Calu3 (cell line): ENCODE measurements at regions not wholly inside any gene's neighbourhood (a gene's known extent, or its start where the extent isn't known, plus 50 kb on each side); places are given as distances from the start of the nearest gene placed in this dataset.
A peak's percentile ranks its signal among the peaks of the same experiment; 100 is the strongest.
"Not testable (repeated sequence)": the region's sequence is repeated elsewhere in the genome, so short reads cannot be mapped to it uniquely, and the experiment has no call there.

Experiments used
- BruUV-seq: library from RNA; stranded (reverse); fragments of 400-500 nt; replicated peaks from 2 replicates; lab custom pipeline; 2021; lab: Mats Ljungman, UMichigan
- CTCF ChIA-PET: fragments of 300-600 bp; sonication (Branson Sonifier 250); formaldehyde crosslinking; loops from one replicate; lab custom pipeline; 2022; ENCODE audit warnings: antibody characterized with exemption; lab: Charles Lee
- DNase-seq: peaks from one replicate; pipeline ENCODE4 v3.0.0; 2022
- H3K27ac Mint-ChIP-seq: one replicate; pipeline ENCODE4 v1.8.0; 2022; ENCODE audit warnings: mixed read lengths; ENCODE audit not compliant: unreplicated experiment
- H3K27me3 Mint-ChIP-seq: one replicate; pipeline ENCODE4 v1.8.0; 2022; ENCODE audit warnings: mixed read lengths; ENCODE audit not compliant: unreplicated experiment
- H3K36me3 Mint-ChIP-seq: one replicate; pipeline ENCODE4 v1.8.0; 2022; ENCODE audit warnings: mild to moderate bottlenecking, moderate library complexity, mixed read lengths; ENCODE audit not compliant: insufficient read depth, unreplicated experiment
- H3K4me1 Mint-ChIP-seq: one replicate; pipeline ENCODE4 v1.8.0; 2022; ENCODE audit warnings: mild to moderate bottlenecking, low read depth, mixed read lengths; ENCODE audit not compliant: unreplicated experiment
- H3K4me3 Mint-ChIP-seq: one replicate; pipeline ENCODE4 v1.8.0; 2022; ENCODE audit warnings: mild to moderate bottlenecking, low read depth, moderate library complexity, mixed read lengths; ENCODE audit not compliant: unreplicated experiment
- H3K9me3 Mint-ChIP-seq: one replicate; pipeline ENCODE4 v1.8.0; 2022; ENCODE audit warnings: low read depth, mixed read lengths; ENCODE audit not compliant: unreplicated experiment
- CTCF ChIP-seq: fragments of 200-600 bp; IDR thresholded peaks from one replicate; pipeline ENCODE4 v1.8.0; 2022; ENCODE audit warnings: antibody characterized with exemption; ENCODE audit not compliant: unreplicated experiment
- intact Hi-C: fragments of 100-400 bp; cut with micrococcal nuclease; formaldehyde crosslinking; loops from one replicate; pipeline ENCODE4 v1.10.0; 2022; ENCODE audit not compliant: unreplicated experiment

- no peak for DNase-seq
- Mint-ChIP-seq H3K9me3 (no peaks in the 10 kb centered on the region), H3K36me3 (no peaks in the 10 kb centered on the region), H3K27me3 (no peaks in the 10 kb centered on the region), H3K27ac (no peak overlapping the region), H3K4me1 (no peaks in the 10 kb centered on the region), H3K4me3 (no peak overlapping the region)
- BruUV-seq = no TSS peak
- no peak for TF ChIP-seq CTCF
- CTCF ChIA-PET = no interaction called here
- intact Hi-C loops = no loop called here
Observed at GRCh38 chr6:141977782-141978181, 154.9 kb upstream of the GJE1 start.

GRCh38 chr6:141976994-141977393 lies 155.7 kb upstream of the GJE1 start:
- CTCF ChIA-PET = no interaction called here
- no peak for TF ChIP-seq CTCF
- H3K36me3 Mint-ChIP-seq = no peaks in the 10 kb centered on the region
- no peak overlapping the region for H3K27ac Mint-ChIP-seq
- no peaks in the 10 kb centered on the region for H3K27me3 Mint-ChIP-seq
- intact Hi-C loops = no loop called here
- H3K4me1 Mint-ChIP-seq = no peaks in the 10 kb centered on the region
- no TSS peak for BruUV-seq
- no peak for DNase-seq
- H3K4me3 Mint-ChIP-seq = no peak overlapping the region
- peaks cover 4% of the 10 kb centered on the region for H3K9me3 Mint-ChIP-seq

- H3K4me1 Mint-ChIP-seq = peaks cover 15% of the 10 kb centered on the region
- CTCF ChIA-PET = interaction anchor here (0.7 to 1.0 kb wide), 2 partner anchors 9 to 261 kb away, joined by 3 read pairs; no protein-coding TSS in a partner anchor
- intact Hi-C loops, BruUV-seq, H3K27me3 Mint-ChIP-seq, H3K9me3 Mint-ChIP-seq, H3K36me3 Mint-ChIP-seq: not testable (repeated sequence)
- H3K4me3 Mint-ChIP-seq = peak overlapping the region; percentile 57
- H3K27ac Mint-ChIP-seq = peak overlapping the region; percentile 86
- DNase-seq = peak; percentile 10
Observed at GRCh38 chr6:141969768-141970415, 162.8 kb upstream of the GJE1 start.

- TF ChIP-seq CTCF = no peak
- H3K36me3 Mint-ChIP-seq = peaks cover 6% of the 10 kb centered on the region
- no TSS peak for BruUV-seq
- peak overlapping the region; percentile 57 for H3K4me3 Mint-ChIP-seq
- no peaks in the 10 kb centered on the region for H3K27me3 Mint-ChIP-seq
- CTCF ChIA-PET = interaction anchor here (0.7 to 1.0 kb wide), 2 partner anchors 8 to 261 kb away, joined by 3 read pairs; no protein-coding TSS in a partner anchor
- peak; percentile 49 for DNase-seq
- intact Hi-C loops = no loop called here
- H3K4me1 Mint-ChIP-seq = peaks cover 15% of the 10 kb centered on the region
- peak overlapping the region; percentile 86 for H3K27ac Mint-ChIP-seq
- H3K9me3 Mint-ChIP-seq = peaks cover 6% of the 10 kb centered on the region
Observed at GRCh38 chr6:141969201-141969600, 163.5 kb upstream of the GJE1 start.

- TF ChIP-seq CTCF = no peak
- CTCF ChIA-PET = no interaction called here
- BruUV-seq = no TSS peak
- Mint-ChIP-seq H3K4me1 (peaks cover 15% of the 10 kb centered on the region), H3K36me3 (peaks cover 6% of the 10 kb centered on the region), H3K9me3 (peaks cover 6% of the 10 kb centered on the region), H3K27ac (peak overlapping the region; percentile 86), H3K27me3 (no peaks in the 10 kb centered on the region), H3K4me3 (peak overlapping the region; percentile 57)
- DNase-seq = no peak
- intact Hi-C loops = no loop called here
Observed at GRCh38 chr6:141968632-141969031, 164.1 kb upstream of the GJE1 start.
